ENCODE measurements at regions not wholly inside any gene's neighbourhood (a gene's known extent, or its start where the extent isn't known, plus 50 kb on each side); places are given as distances from the start of the nearest gene placed in this dataset.

DNA sequence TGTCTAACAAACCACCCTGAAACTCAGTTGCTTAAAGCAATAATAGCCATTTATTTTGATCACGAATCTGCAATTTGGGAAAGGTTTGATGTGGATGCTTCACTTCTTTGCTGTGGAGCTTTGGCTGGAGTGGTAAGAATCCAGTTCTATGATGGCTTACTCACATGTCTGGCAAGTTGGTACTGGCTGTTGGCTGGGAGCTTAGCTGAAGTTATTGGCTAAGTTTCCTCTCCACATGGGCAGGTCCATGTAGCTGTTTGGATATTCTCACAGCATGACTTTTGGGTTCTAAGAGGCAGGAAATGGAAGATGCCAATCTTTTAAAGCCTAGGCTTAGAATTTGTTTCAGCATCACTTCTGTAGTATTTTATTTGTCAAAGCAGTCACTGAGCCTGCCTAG lies 277.6 kb upstream of the NRP1 start:
- peak; percentile 53; the same call in 2 of the 3 replicates for ATAC-seq (ENCODE audit: low read depth)
- Histone ChIP-seq H3K4me3 (ENCODE audit: severe bottlenecking) (no peak overlapping the region), H3K9me3 (ENCODE audit: severe bottlenecking) (peaks cover 8% of the 10 kb centered on the region), H3K4me1 (ENCODE audit: insufficient read depth, poor library complexity, severe bottlenecking) (peaks cover 16% of the 10 kb centered on the region), H3K27me3 (ENCODE audit: insufficient read depth, poor library complexity, severe bottlenecking) (no peaks in the 10 kb centered on the region), H3K27ac (ENCODE audit: poor library complexity, severe bottlenecking) (no peak overlapping the region), H3K36me3 (ENCODE audit: low read depth) (no peaks in the 10 kb centered on the region)
- no peak for DNase-seq (ENCODE audit: low spot score)
- TF ChIP-seq, protein P1, sequence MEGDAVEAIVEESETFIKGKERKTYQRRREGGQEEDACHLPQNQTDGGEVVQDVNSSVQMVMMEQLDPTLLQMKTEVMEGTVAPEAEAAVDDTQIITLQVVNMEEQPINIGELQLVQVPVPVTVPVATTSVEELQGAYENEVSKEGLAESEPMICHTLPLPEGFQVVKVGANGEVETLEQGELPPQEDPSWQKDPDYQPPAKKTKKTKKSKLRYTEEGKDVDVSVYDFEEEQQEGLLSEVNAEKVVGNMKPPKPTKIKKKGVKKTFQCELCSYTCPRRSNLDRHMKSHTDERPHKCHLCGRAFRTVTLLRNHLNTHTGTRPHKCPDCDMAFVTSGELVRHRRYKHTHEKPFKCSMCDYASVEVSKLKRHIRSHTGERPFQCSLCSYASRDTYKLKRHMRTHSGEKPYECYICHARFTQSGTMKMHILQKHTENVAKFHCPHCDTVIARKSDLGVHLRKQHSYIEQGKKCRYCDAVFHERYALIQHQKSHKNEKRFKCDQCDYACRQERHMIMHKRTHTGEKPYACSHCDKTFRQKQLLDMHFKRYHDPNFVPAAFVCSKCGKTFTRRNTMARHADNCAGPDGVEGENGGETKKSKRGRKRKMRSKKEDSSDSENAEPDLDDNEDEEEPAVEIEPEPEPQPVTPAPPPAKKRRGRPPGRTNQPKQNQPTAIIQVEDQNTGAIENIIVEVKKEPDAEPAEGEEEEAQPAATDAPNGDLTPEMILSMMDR (IDR thresholded peaks at IDR 0.05; ENCODE audit: poor library complexity, severe bottlenecking), result no peak

DNA sequence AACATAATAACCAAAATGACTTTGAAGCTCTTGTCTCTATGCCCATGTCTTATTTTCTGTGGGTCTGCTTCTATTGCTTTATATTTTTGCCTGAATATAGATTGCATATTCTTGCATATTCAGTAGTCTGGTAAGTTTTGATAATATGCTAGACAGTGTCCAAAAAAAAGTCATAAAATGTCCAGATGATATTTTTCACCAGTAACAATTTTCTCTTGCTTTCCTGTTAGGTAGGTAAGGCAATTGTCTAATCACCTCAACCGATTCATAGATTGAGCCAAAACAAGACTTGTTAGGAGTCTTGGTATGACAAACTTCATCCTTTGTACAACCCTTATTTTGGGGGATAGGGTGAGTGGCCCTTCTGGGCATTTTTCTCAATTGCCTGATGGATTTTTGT lies 277.0 kb upstream of the NRP1 start:
- no peaks in the 10 kb centered on the region for H3K36me3 ChIP-seq (ENCODE audit: low read depth)
- TF ChIP-seq, protein P1 (IDR thresholded peaks at IDR 0.05; ENCODE audit: poor library complexity, severe bottlenecking), result no peak
- no peak overlapping the region for H3K4me3 ChIP-seq (ENCODE audit: severe bottlenecking)
- H3K9me3 ChIP-seq (ENCODE audit: severe bottlenecking), result peaks cover 8% of the 10 kb centered on the region
- H3K4me1 ChIP-seq (ENCODE audit: insufficient read depth, poor library complexity, severe bottlenecking), result peaks cover 16% of the 10 kb centered on the region
- H3K27ac ChIP-seq (ENCODE audit: poor library complexity, severe bottlenecking), result no peak overlapping the region
- DNase-seq (ENCODE audit: low spot score) (no peak), ATAC-seq (ENCODE audit: low read depth) (no peak)
- no peaks in the 10 kb centered on the region for H3K27me3 ChIP-seq (ENCODE audit: insufficient read depth, poor library complexity, severe bottlenecking)

DNA sequence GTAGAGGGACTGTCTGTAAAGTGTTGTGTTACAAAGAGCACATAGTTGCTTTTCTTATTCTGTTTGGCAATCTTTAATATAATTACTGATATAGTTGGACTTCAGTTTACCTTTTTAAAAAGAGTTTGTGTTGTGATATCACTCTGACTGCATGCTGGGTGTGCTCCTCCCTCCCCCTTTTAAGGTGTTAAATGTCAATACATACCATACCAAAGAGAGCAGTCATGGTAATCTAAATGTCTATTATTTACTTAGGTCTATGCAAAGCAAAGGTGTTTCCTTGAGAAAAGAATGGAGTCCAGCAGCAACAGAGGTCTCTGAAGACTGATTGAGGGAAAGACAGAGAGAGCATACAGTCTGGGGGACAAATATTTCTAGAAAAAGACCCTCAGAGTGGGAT lies 275.1 kb upstream of the NRP1 start:
- Histone ChIP-seq H3K27ac (ENCODE audit: poor library complexity, severe bottlenecking) (no peak overlapping the region), H3K4me1 (ENCODE audit: insufficient read depth, poor library complexity, severe bottlenecking) (peaks cover 16% of the 10 kb centered on the region), H3K27me3 (ENCODE audit: insufficient read depth, poor library complexity, severe bottlenecking) (no peaks in the 10 kb centered on the region), H3K9me3 (ENCODE audit: severe bottlenecking) (peaks cover 8% of the 10 kb centered on the region), H3K36me3 (ENCODE audit: low read depth) (no peaks in the 10 kb centered on the region), H3K4me3 (ENCODE audit: severe bottlenecking) (no peak overlapping the region)
- TF ChIP-seq, protein P1 (IDR thresholded peaks at IDR 0.05; ENCODE audit: poor library complexity, severe bottlenecking), result no peak
- no peak for DNase-seq (ENCODE audit: low spot score)
- ATAC-seq (ENCODE audit: low read depth), result peak; percentile 97

DNA sequence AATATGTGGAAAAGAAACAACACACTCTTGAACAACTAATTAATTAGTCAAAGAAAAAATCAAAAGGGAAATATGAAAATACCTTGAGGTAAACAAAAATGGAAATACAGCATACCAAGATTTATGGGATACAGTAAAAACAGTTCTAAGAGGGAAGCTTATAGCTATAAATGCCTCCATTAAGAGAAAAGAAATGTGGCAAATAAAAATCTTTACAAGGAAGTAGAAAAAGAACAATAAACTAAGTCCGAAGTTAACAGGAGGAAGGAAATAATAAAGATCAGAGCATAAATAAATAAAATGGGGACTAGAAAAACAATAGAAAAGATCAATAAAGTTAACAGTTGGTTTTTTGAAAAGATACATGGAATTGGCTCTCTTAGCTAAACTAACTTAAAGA lies 267.8 kb upstream of the NRP1 start:
- TF ChIP-seq, protein P1 (IDR thresholded peaks at IDR 0.05; ENCODE audit: poor library complexity, severe bottlenecking), result no peak
- no peaks in the 10 kb centered on the region for H3K36me3 ChIP-seq (ENCODE audit: low read depth)
- H3K9me3 ChIP-seq (ENCODE audit: severe bottlenecking), result peaks cover 3% of the 10 kb centered on the region
- H3K27me3 ChIP-seq (ENCODE audit: insufficient read depth, poor library complexity, severe bottlenecking), result no peaks in the 10 kb centered on the region
- H3K27ac ChIP-seq (ENCODE audit: poor library complexity, severe bottlenecking), result no peak overlapping the region
- ATAC-seq (ENCODE audit: low read depth) (no peak), DNase-seq (ENCODE audit: low spot score) (no peak)
- no peak overlapping the region for H3K4me3 ChIP-seq (ENCODE audit: severe bottlenecking)
- peaks cover 5% of the 10 kb centered on the region for H3K4me1 ChIP-seq (ENCODE audit: insufficient read depth, poor library complexity, severe bottlenecking)

DNA sequence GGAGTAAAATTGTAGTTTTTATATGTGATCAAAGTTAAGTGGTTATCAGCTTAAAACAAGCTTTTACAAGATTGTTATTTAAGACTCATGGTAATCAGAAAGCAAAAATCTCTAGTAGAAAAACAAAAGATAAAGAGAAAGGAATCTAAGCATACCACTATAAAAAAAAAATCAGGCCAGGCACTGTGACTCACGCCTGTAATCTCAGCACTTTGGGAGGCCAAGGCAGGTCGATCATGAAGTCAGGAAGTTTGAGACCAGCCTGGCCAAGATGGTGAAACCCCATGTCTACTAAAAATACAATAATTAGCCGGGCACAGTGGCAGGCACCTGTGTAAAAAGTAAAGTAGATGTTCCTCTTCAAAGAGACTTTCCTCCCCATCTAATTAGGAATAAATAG lies 265.9 kb upstream of the NRP1 start:
- Histone ChIP-seq H3K27me3 (ENCODE audit: insufficient read depth, poor library complexity, severe bottlenecking) (no peaks in the 10 kb centered on the region), H3K36me3 (ENCODE audit: low read depth) (no peaks in the 10 kb centered on the region), H3K9me3 (ENCODE audit: severe bottlenecking) (peaks cover 3% of the 10 kb centered on the region), H3K4me1 (ENCODE audit: insufficient read depth, poor library complexity, severe bottlenecking) (peaks cover 5% of the 10 kb centered on the region), H3K27ac (ENCODE audit: poor library complexity, severe bottlenecking) (no peak overlapping the region), H3K4me3 (ENCODE audit: severe bottlenecking) (no peak overlapping the region)
- TF ChIP-seq, protein P1 (IDR thresholded peaks at IDR 0.05; ENCODE audit: poor library complexity, severe bottlenecking), result no peak
- ATAC-seq (ENCODE audit: low read depth) (no peak), DNase-seq (ENCODE audit: low spot score) (no peak)
